ENCODE measurements at regions not wholly inside any gene's neighbourhood (a gene's known extent, or its start where the extent isn't known, plus 50 kb on each side); places are given as distances from the start of the nearest gene placed in this dataset.

DNA sequence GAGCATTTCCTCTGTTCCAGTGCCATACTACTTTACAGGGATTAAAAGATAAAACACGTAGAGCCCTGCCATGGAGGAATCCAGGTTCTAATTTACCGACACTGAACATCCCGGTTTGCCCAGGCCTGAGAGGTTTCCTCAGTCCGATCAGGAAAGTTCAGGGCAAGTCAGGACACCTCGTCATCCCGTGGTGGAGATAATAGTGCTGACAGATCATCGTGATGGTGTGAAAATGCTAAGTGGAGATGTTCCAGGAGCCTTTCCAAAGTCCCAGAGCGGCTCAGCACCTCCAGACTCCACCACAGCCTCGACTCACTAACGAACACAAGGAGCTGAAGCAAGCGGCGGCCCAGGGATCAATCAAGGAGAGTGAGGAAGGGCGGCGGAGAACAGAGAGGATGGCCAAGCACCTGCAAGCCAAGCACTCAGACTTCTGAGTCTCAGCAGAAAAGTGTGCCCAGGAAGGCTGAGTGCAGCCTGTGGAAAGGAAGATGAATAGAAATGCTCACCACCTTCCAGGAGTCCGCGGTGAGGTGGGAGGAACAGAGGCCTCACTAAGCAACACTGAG is 103.7 kb upstream of the VWC2 start:
- TF ChIP-seq CTCF (conservative IDR thresholded peaks at IDR 0.05; ENCODE audit: low read length) = no peak
- TF ChIP-seq EZH2phosphoT487 (IDR thresholded peaks at IDR 0.05; ENCODE audit: borderline replicate concordance) = no peak

Measured in Loucy (cell line).